ENCODE measurements at regions not wholly inside any gene's neighbourhood (a gene's known extent, or its start where the extent isn't known, plus 50 kb on each side); places are given as distances from the start of the nearest gene placed in this dataset.

GRCh38 chr9:108024604-108025003 is 535.0 kb upstream of the KLF4 start:
- TF ChIP-seq CTCF (IDR thresholded peaks at IDR 0.05) = no peak
- TF ChIP-seq POLR2A (IDR thresholded peaks at IDR 0.05) = no peak

Data from right lobe of liver (tissue), 4 donors.